OCI-LY7 (cell line): ENCODE measurements at regions not wholly inside any gene's neighbourhood (a gene's known extent, or its start where the extent isn't known, plus 50 kb on each side); places are given as distances from the start of the nearest gene placed in this dataset.
A peak's percentile ranks its signal among the peaks of the same experiment; 100 is the strongest.

Experiments
- CTCF ChIP-seq: fragments of 200-600 bp; sonication (generic); conservative IDR thresholded peaks from 2 replicates; pipeline ENCODE4 v1.5.1; 2014; ENCODE audit warnings: mild to moderate bottlenecking, antibody characterized with exemption, low read length, moderate library complexity, mixed read lengths
- EZH2phosphoT487 ChIP-seq: fragments of 200-600 bp; sonication (generic); IDR thresholded peaks from 2 replicates; pipeline ENCODE4 v1.6.1; 2018; ENCODE audit warnings: low read depth, borderline replicate concordance, mild to moderate bottlenecking, mixed run types, antibody characterized with exemption, low read length, moderate library complexity, mixed read lengths

- TF ChIP-seq CTCF (peak; percentile 99), EZH2phosphoT487 (no peak)
These were observed 61.9 kb upstream of the MAX start for GRCh38 chr14:65164068-65164824.
